GM12878 (cell line): ENCODE measurements at regions not wholly inside any gene's neighbourhood (a gene's known extent, or its start where the extent isn't known, plus 50 kb on each side); places are given as distances from the start of the nearest gene placed in this dataset.

Experiments used
- CBX3 ChIP-seq: fragments of 200-600 bp; sonication (generic); IDR thresholded peaks from 2 replicates; pipeline ENCODE4 v1.6.1; 2016; ENCODE audit warnings: low read depth, borderline replicate concordance
- CHD2 ChIP-seq: IDR thresholded peaks from 2 replicates; pipeline ENCODE4 v1.6.1; 2011; ENCODE audit warnings: low read depth, low read length, improper control_type of control experiment, borderline replicate concordance
- CTCF ChIP-seq, 3 experiments: IDR thresholded peaks in 2 of 3; conservative IDR thresholded peaks in 1 of 3; 2 replicates each; pipeline ENCODE4 v1.5.1; 2011; ENCODE audit warnings: low read depth in 3 of 3, low read length in 3 of 3, mild to moderate bottlenecking in 3 of 3, control low read depth in 2 of 3, moderate library complexity in 2 of 3, inconsistent platforms in 1 of 3, mixed read lengths in 1 of 3; ENCODE audit not compliant: control insufficient read depth in 2 of 3, insufficient read depth in 1 of 3; ENCODE audit errors: extremely low read depth in 1 of 3
- ETV6 ChIP-seq, 2 experiments: fragments of 450-650 bp in 1 of 2; IDR thresholded peaks in 1 of 2; conservative IDR thresholded peaks in 1 of 2; 2 replicates each; pipeline ENCODE4 v1.6.1; 2014; ENCODE audit warnings: antibody characterized with exemption in 1 of 2, borderline replicate concordance in 1 of 2, low read depth in 1 of 2, mild to moderate bottlenecking in 1 of 2, moderate library complexity in 1 of 2
- POLR2A ChIP-seq: IDR thresholded peaks from 2 replicates; pipeline ENCODE4 v1.6.1; 2011; ENCODE audit warnings: low read depth, mild to moderate bottlenecking, low read length
- POLR2AphosphoS5 ChIP-seq: IDR thresholded peaks from 2 replicates; pipeline ENCODE4 v1.6.1; 2011; ENCODE audit warnings: mild to moderate bottlenecking, low read length, inconsistent platforms
- RAD21 ChIP-seq: IDR thresholded peaks from 2 replicates; pipeline ENCODE4 v1.6.1; 2011; ENCODE audit warnings: mild to moderate bottlenecking, low read depth, low read length, moderate library complexity; ENCODE audit not compliant: insufficient read depth
- SRF ChIP-seq, 2 experiments: IDR thresholded peaks; 2 replicates each; pipeline ENCODE4 v1.6.1; 2011; ENCODE audit warnings: low read depth in 2 of 2, low read length in 2 of 2, mild to moderate bottlenecking in 1 of 2, moderate library complexity in 1 of 2
- ZNF274 ChIP-seq: IDR thresholded peaks from one replicate; pipeline ENCODE4 v1.8.0; 2011; ENCODE audit not compliant: insufficient read length, insufficient read depth

GRCh38 chr2:57575700-57576268 is 470.8 kb upstream of the VRK2 start:
- no peak for TF ChIP-seq POLR2AphosphoS5
- no peak for TF ChIP-seq CTCF (IDR thresholded peaks at IDR 0.05 in 2 of 3, conservative IDR thresholded peaks at IDR 0.05 in 1 of 3; ENCODE audit: control insufficient read depth in 2 of 3, extremely low read depth in 1 of 3, insufficient read depth in 1 of 3, low read depth in 3 of 3, low read length in 3 of 3)
- no peak for TF ChIP-seq ZNF274
- no peak for TF ChIP-seq RAD21
- TF ChIP-seq ETV6 (conservative IDR thresholded peaks at IDR 0.05 in 1 of 2, IDR thresholded peaks at IDR 0.05 in 1 of 2; ENCODE audit: borderline replicate concordance in 1 of 2, low read depth in 1 of 2): no peak
- TF ChIP-seq POLR2A: no peak
- no peak for TF ChIP-seq SRF (IDR thresholded peaks at IDR 0.05; ENCODE audit: low read depth in 2 of 2, low read length in 2 of 2)
- TF ChIP-seq CHD2: no peak
- TF ChIP-seq CBX3: no peak
